ENCODE measurements at regions not wholly inside any gene's neighbourhood (a gene's known extent, or its start where the extent isn't known, plus 50 kb on each side); places are given as distances from the start of the nearest gene placed in this dataset.

DNA sequence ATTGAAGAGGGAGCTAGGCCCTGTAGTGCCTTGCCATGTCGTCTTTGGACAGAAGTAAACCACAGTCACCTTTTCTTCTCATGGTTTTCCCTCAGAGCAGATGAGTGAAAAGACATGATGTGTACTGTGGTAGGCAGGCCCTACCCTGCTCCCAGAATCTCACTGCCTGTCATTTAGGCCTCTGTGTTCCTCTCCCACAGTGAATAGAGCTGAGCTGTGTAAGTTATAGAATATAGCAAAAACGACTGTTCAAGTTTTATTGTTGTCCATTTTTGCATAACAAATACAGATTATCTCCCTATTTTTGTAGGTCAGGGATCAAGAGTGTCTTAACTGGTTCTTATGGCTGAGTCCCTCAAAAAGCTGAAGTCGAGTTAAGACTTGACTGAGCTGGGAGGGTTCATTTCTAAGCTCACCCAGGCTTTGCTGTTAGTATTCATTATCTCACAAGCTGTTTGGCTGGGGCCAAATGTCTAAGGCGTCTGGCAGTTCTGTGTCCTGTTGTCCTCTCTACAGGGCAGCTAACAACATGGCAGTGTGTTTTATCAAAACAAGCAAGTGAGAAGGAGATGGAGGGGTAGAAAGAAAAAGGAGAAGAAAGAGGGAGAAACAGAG, 780.9 kb upstream of the POM121L12 start:
- TF ChIP-seq EP300 (IDR thresholded peaks at IDR 0.05) = no peak
- no peak for TF ChIP-seq POLR2A (IDR thresholded peaks at IDR 0.05)
- no peak for TF ChIP-seq CTCF (IDR thresholded peaks at IDR 0.05)
